DND-41 (cell line): ENCODE measurements at regions not wholly inside any gene's neighbourhood (a gene's known extent, or its start where the extent isn't known, plus 50 kb on each side); places are given as distances from the start of the nearest gene placed in this dataset.

Experiments used
- CTCF ChIP-seq: IDR thresholded peaks from 2 replicates; pipeline ENCODE4 v1.5.1; 2012; ENCODE audit warnings: borderline replicate concordance, low read length, moderate library complexity, mild to moderate bottlenecking; ENCODE audit not compliant: poor library complexity, severe bottlenecking; ENCODE audit errors: extremely low read depth
- EZH2 ChIP-seq: IDR thresholded peaks from 3 replicates; pipeline ENCODE4 v1.6.1; 2012; ENCODE audit warnings: borderline replicate concordance, low read depth, mild to moderate bottlenecking, moderate library complexity, low read length, inconsistent platforms; ENCODE audit not compliant: severe bottlenecking

- TF ChIP-seq CTCF (no peak), EZH2 (no peak)
These were observed 141.1 kb upstream of the MEF2C start for GRCh38 chr5:89024045-89024444.
